ENCODE measurements at regions not wholly inside any gene's neighbourhood (a gene's known extent, or its start where the extent isn't known, plus 50 kb on each side); places are given as distances from the start of the nearest gene placed in this dataset.

DNA sequence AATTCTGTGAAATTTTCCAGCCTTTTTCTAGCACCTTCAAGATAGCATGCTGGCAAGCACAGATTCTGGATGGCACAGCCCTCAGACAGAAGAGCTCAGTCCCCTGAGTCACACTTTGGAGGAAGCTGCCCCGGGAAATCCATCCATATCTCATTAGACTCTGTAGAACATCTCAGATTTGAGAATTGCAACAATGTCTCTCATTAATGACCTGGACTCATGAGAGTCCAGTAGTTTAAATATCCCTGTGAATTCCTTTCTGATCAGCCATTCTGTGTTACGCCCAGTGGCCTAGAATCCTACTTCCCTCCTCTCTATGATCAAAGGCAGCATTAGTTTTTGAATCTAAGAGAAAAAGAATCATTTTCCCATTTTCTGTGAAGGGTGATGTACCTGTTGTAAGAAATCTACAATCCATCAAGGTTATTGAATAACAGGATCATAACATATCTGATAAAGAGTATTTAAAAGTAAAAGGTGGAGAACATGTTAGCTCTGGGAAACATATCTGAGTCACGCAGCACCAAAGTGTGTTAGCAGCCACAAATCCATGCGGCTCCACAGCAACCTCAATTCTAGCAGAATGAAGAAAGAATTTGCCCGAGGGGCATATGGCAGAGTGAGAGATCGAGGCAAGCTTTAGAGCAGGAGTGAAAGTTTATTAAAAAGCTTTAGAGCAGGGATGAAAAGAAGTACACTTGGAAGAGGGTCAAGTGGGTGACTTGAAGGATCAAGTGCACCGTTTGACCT, 855.6 kb upstream of the TMEM132C start:
- H3K4me3 ChIP-seq (replicated peaks; ENCODE audit: low read depth, low read length), result no peak overlapping the region
- TF ChIP-seq, protein P1, sequence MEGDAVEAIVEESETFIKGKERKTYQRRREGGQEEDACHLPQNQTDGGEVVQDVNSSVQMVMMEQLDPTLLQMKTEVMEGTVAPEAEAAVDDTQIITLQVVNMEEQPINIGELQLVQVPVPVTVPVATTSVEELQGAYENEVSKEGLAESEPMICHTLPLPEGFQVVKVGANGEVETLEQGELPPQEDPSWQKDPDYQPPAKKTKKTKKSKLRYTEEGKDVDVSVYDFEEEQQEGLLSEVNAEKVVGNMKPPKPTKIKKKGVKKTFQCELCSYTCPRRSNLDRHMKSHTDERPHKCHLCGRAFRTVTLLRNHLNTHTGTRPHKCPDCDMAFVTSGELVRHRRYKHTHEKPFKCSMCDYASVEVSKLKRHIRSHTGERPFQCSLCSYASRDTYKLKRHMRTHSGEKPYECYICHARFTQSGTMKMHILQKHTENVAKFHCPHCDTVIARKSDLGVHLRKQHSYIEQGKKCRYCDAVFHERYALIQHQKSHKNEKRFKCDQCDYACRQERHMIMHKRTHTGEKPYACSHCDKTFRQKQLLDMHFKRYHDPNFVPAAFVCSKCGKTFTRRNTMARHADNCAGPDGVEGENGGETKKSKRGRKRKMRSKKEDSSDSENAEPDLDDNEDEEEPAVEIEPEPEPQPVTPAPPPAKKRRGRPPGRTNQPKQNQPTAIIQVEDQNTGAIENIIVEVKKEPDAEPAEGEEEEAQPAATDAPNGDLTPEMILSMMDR (IDR thresholded peaks at IDR 0.05; ENCODE audit: low read length, missing control alignments), result no peak
- no peak for DNase-seq (ENCODE audit: low read depth)

GRCh38 chr12:127411981-127412380, 855.0 kb upstream of the TMEM132C start:
- TF ChIP-seq, protein P1 (IDR thresholded peaks at IDR 0.05; ENCODE audit: low read length, missing control alignments), result no peak
- no peak for DNase-seq (ENCODE audit: low read depth)
- H3K4me3 ChIP-seq (replicated peaks; ENCODE audit: low read depth, low read length), result no peak overlapping the region

- no peak for DNase-seq (ENCODE audit: low read depth)
- TF ChIP-seq, protein P1 (IDR thresholded peaks at IDR 0.05; ENCODE audit: low read length, missing control alignments), result no peak
- H3K4me3 ChIP-seq (replicated peaks; ENCODE audit: low read depth, low read length), result no peak overlapping the region
Observed at GRCh38 chr12:127412866-127413265, 854.1 kb upstream of the TMEM132C start.

GRCh38 chr12:127414186-127414585, 852.8 kb upstream of the TMEM132C start:
- TF ChIP-seq, protein P1 (IDR thresholded peaks at IDR 0.05; ENCODE audit: low read length, missing control alignments), result no peak
- no peak for DNase-seq (ENCODE audit: low read depth)
- H3K4me3 ChIP-seq (replicated peaks; ENCODE audit: low read depth, low read length), result no peak overlapping the region

GRCh38 chr12:127414636-127415035, 852.3 kb upstream of the TMEM132C start:
- TF ChIP-seq, protein P1 (IDR thresholded peaks at IDR 0.05; ENCODE audit: low read length, missing control alignments), result no peak
- DNase-seq (ENCODE audit: low read depth), result no peak
- no peak overlapping the region for H3K4me3 ChIP-seq (replicated peaks; ENCODE audit: low read depth, low read length)

DNA sequence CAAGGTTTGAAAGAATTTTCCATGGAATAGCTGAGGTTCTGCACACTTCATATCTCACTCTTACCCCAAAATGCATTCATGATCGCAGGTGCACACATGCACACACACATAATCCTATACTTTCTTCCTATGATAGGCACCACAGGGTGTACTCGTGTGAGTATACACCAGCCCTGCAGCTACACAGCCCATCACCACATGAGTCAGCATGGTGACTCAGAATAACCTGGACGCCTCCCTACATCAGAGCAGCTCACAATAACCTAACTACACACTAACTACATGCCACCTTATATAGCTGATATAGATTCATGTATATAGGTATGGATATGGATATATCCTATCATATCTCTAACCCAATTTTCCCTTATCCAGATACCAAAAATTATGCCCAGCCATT, 850.2 kb upstream of the TMEM132C start:
- TF ChIP-seq, protein P1 (IDR thresholded peaks at IDR 0.05; ENCODE audit: low read length, missing control alignments), result no peak
- H3K4me3 ChIP-seq (replicated peaks; ENCODE audit: low read depth, low read length), result no peak overlapping the region
- DNase-seq (ENCODE audit: low read depth), result no peak

DNA sequence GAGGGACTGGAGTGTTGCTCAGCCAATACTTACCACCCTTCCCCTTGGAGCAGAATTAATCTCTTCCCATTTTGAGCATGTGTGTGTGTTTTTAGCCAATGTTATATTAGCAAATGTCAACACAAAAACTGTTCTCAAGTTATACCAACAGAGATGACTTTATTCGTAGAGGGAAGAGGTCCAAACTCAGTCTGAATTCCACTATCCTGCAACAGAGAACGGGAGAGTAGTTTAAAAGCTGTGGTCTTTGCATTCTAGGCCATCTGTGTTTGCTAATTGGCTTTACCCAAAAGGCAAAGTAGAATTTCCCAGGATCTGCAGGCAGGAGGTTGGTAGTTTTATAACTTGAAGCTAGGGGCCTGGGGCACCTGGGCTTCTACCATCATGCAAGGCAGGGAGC, 847.9 kb upstream of the TMEM132C start:
- TF ChIP-seq, protein P1 (IDR thresholded peaks at IDR 0.05; ENCODE audit: low read length, missing control alignments), result no peak

More for the DNA sequence above, 847.9 kb upstream of the TMEM132C start:
- H3K4me3 ChIP-seq (replicated peaks; ENCODE audit: low read depth, low read length), result no peak overlapping the region
- no peak for DNase-seq (ENCODE audit: low read depth)

Measured in fibroblast of pulmonary artery (primary cell).